Liver (tissue), 8 donors: ENCODE measurements at regions not wholly inside any gene's neighbourhood (a gene's known extent, or its start where the extent isn't known, plus 50 kb on each side); places are given as distances from the start of the nearest gene placed in this dataset.

Experiments used
- DNase-seq: peaks from one replicate; pipeline ENCODE4 v3.0.0-alpha.2; 2017; ENCODE audit warnings: low spot score
- H3K27ac ChIP-seq, 2 donors: one replicate each; pipeline ENCODE4 v1.7.0; 2013; ENCODE audit warnings: inconsistent platforms in 2 of 2, low read length in 2 of 2, control low read depth in 1 of 2, low read depth in 1 of 2, mild to moderate bottlenecking in 1 of 2
- H3K27me3 ChIP-seq, 4 donors: one replicate each; pipeline versions ENCODE4 v1.6.1 to v1.7.0; 2013; ENCODE audit warnings: low read length in 3 of 4, inconsistent platforms in 1 of 4, mild to moderate bottlenecking in 1 of 4, moderate library complexity in 1 of 4; ENCODE audit not compliant: control insufficient read depth in 4 of 4, insufficient read depth in 4 of 4
- H3K36me3 ChIP-seq, 4 donors: one replicate each; pipeline versions ENCODE4 v1.6.1 to v1.7.0; 2013; ENCODE audit warnings: low read length in 3 of 4, mild to moderate bottlenecking in 3 of 4, low read depth in 1 of 4, moderate library complexity in 1 of 4; ENCODE audit not compliant: control insufficient read depth in 4 of 4, insufficient read depth in 3 of 4
- H3K4me1 ChIP-seq, 4 donors: one replicate each; pipeline versions ENCODE4 v1.6.1 to v1.7.0; 2013; ENCODE audit warnings: low read length in 3 of 4, mild to moderate bottlenecking in 3 of 4, moderate library complexity in 1 of 4; ENCODE audit not compliant: control insufficient read depth in 4 of 4, insufficient read depth in 4 of 4
- H3K4me3 ChIP-seq, 3 donors: one replicate each; pipeline versions ENCODE4 v1.6.1 to v1.7.0; 2013; ENCODE audit warnings: low read length in 3 of 3, control low read depth in 1 of 3, low read depth in 1 of 3, mild to moderate bottlenecking in 1 of 3
- H3K9ac ChIP-seq, 2 donors: one replicate each; pipeline ENCODE4 v1.7.0; 2013; ENCODE audit warnings: low read length in 2 of 2, mild to moderate bottlenecking in 2 of 2, moderate library complexity in 2 of 2, control low read depth in 1 of 2, low read depth in 1 of 2
- H3K9me3 ChIP-seq, 4 donors: one replicate each; pipeline versions ENCODE4 v1.6.1 to v1.7.0; 2013; ENCODE audit warnings: low read length in 3 of 4; ENCODE audit not compliant: control insufficient read depth in 4 of 4
- ATF3 ChIP-seq: IDR thresholded peaks from 2 replicates; pipeline ENCODE4 v1.6.1; 2016; ENCODE audit warnings: antibody characterized with exemption
- CTCF ChIP-seq: fragments of 150-350 bp; IDR thresholded peaks from 2 replicates; pipeline ENCODE4 v1.5.1; 2017; ENCODE audit warnings: improper control_type of control experiment, low read depth, low read length; ENCODE audit not compliant: missing input control
- EGR1 ChIP-seq, 2 donors: IDR thresholded peaks; 2 replicates each; pipeline ENCODE4 v1.6.1; 2016 to 2018; ENCODE audit warnings: antibody characterized with exemption in 2 of 2, low read depth in 2 of 2
- FOXA1 ChIP-seq: IDR thresholded peaks from 2 replicates; pipeline ENCODE4 v1.6.1; 2016; ENCODE audit warnings: antibody characterized with exemption
- FOXA2 ChIP-seq: IDR thresholded peaks from 2 replicates; pipeline ENCODE4 v1.6.1; 2016; ENCODE audit warnings: antibody characterized with exemption
- GABPA ChIP-seq, 2 donors: IDR thresholded peaks in 1 of 2; conservative IDR thresholded peaks in 1 of 2; 2 replicates each; pipeline ENCODE4 v1.6.1; 2016; ENCODE audit warnings: antibody characterized with exemption in 2 of 2, mild to moderate bottlenecking in 1 of 2, moderate library complexity in 1 of 2
- HNF4A ChIP-seq, 2 donors: conservative IDR thresholded peaks; 2 replicates each; pipeline ENCODE4 v1.6.1; 2016; ENCODE audit warnings: antibody characterized with exemption in 2 of 2, mild to moderate bottlenecking in 2 of 2
- HNF4G ChIP-seq: IDR thresholded peaks from 2 replicates; pipeline ENCODE4 v1.6.1; 2016; ENCODE audit warnings: antibody characterized with exemption
- JUND ChIP-seq, 2 donors: IDR thresholded peaks; 2 replicates each; pipeline ENCODE4 v1.6.1; 2016; ENCODE audit warnings: antibody characterized with exemption in 2 of 2
- MAX ChIP-seq: IDR thresholded peaks from 2 replicates; pipeline ENCODE4 v1.6.1; 2016; ENCODE audit warnings: antibody characterized with exemption
- NR2F2 ChIP-seq: IDR thresholded peaks from 2 replicates; pipeline ENCODE4 v1.6.1; 2016; ENCODE audit warnings: antibody characterized with exemption
- RAD21 ChIP-seq, 2 donors: IDR thresholded peaks; 2 replicates each; pipeline ENCODE4 v1.6.1; 2016; ENCODE audit warnings: antibody characterized with exemption in 2 of 2, mild to moderate bottlenecking in 2 of 2
- REST ChIP-seq: IDR thresholded peaks from 2 replicates; pipeline ENCODE4 v1.6.1; 2016; ENCODE audit warnings: antibody characterized with exemption, mild to moderate bottlenecking
- RXRA ChIP-seq, 2 donors: IDR thresholded peaks; 2 replicates each; pipeline ENCODE4 v1.6.1; 2017 to 2018; ENCODE audit warnings: antibody characterized with exemption in 2 of 2, mild to moderate bottlenecking in 1 of 2
- SP1 ChIP-seq: IDR thresholded peaks from 2 replicates; pipeline ENCODE4 v1.6.1; 2018; ENCODE audit warnings: antibody characterized with exemption, mild to moderate bottlenecking
- TAF1 ChIP-seq: conservative IDR thresholded peaks from 2 replicates; pipeline ENCODE4 v1.6.1; 2016; ENCODE audit warnings: antibody characterized with exemption, mild to moderate bottlenecking
- YY1 ChIP-seq: IDR thresholded peaks from 2 replicates; pipeline ENCODE4 v1.6.1; 2016; ENCODE audit warnings: antibody characterized with exemption, mild to moderate bottlenecking
- ZBTB33 ChIP-seq: IDR thresholded peaks from 2 replicates; pipeline ENCODE4 v1.6.1; 2016; ENCODE audit warnings: antibody characterized with exemption
- WGBS: extraction: QIAGEN DNeasy Blood & Tissue Kit; methylation state at CpG from one replicate; pipeline ENCODE4 v1.1.7; 2013; 5-methylcytosine and 5-hydroxymethylcytosine counted together
- donor health status: healthy.
- donor health status: healthy.
- donor health status: healthy.
- donor health status: healthy.
- donor health status: healthy.

GRCh38 chr3:153960458-153961074 is 160.6 kb upstream of the ARHGEF26 start:
- Histone ChIP-seq H3K9me3 (no peaks in the 10 kb centered on the region), H3K9ac (no peak overlapping the region), H3K36me3 (no peaks in the 10 kb centered on the region), H3K4me3 (no peak overlapping the region), H3K27ac (no peak overlapping the region), H3K27me3 (peaks cover 0 to 14% (median 0%) of the 10 kb centered on the region in 4 donors), H3K4me1 (no peaks in the 10 kb centered on the region)
- TF ChIP-seq MAX (no peak), REST (no peak), RXRA (IDR thresholded peaks at IDR 0.05) (no peak), HNF4G (no peak), CTCF (no peak), TAF1 (no peak), SP1 (no peak), EGR1 (IDR thresholded peaks at IDR 0.05; ENCODE audit: low read depth in 2 of 2) (no peak), FOXA1 (no peak), JUND (IDR thresholded peaks at IDR 0.05) (no peak), ATF3 (no peak), HNF4A (conservative IDR thresholded peaks at IDR 0.05) (no peak), GABPA (IDR thresholded peaks at IDR 0.05 in 1 of 2, conservative IDR thresholded peaks at IDR 0.05 in 1 of 2) (no peak), FOXA2 (no peak), RAD21 (IDR thresholded peaks at IDR 0.05) (no peak), NR2F2 (no peak), YY1 (no peak)
- no peak for DNase-seq
- 83% methylated on average over 3 of the region's 3 CpGs for WGBS

GRCh38 chr3:153961494-153961893 is 159.7 kb upstream of the ARHGEF26 start:
- H3K36me3 ChIP-seq = no peaks in the 10 kb centered on the region
- H3K27me3 ChIP-seq = peaks cover 0 to 14% (median 0%) of the 10 kb centered on the region in 4 donors
- H3K4me1 ChIP-seq = no peaks in the 10 kb centered on the region
- no peak for TF ChIP-seq SP1
- TF ChIP-seq RXRA (IDR thresholded peaks at IDR 0.05) = no peak
- no peak for TF ChIP-seq ATF3
- TF ChIP-seq RAD21 (IDR thresholded peaks at IDR 0.05) = no peak
- TF ChIP-seq CTCF = no peak
- no peak for TF ChIP-seq REST
- no peak for TF ChIP-seq HNF4A (conservative IDR thresholded peaks at IDR 0.05)
- no peak for TF ChIP-seq ZBTB33
- no peak overlapping the region for H3K27ac ChIP-seq
- H3K4me3 ChIP-seq = no peak overlapping the region
- WGBS = 65% methylated on average over 3 of the region's 3 CpGs
- no peak overlapping the region for H3K9ac ChIP-seq
- no peaks in the 10 kb centered on the region for H3K9me3 ChIP-seq
- DNase-seq = no peak
